ENCODE measurements at regions not wholly inside any gene's neighbourhood (a gene's known extent, or its start where the extent isn't known, plus 50 kb on each side); places are given as distances from the start of the nearest gene placed in this dataset.

DNA sequence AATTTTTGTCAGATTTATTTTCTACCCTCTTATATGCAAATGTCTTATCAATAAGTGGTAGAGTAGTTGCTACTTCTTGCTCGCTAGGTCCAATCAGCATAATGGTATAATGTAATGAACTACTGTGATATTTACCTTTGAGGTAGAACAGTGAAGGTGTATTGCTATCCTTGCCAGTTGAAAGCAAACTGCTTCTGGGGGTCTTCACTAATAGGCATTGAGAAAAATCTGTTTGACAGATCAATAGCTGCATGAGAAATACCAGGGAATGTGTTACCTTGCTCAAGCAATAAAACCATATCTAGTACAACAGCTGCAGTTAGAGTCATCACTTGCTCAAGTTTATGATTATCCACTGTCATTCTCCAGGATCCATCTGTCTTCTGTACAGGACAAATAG is 50.1 kb upstream of the EFEMP1 start:
- no TSS peak for BruUV-seq (replicated peaks)
- RAD21 ChIA-PET (ENCODE audit: unreplicated experiment): no interaction called here
- in situ Hi-C loops (cut with MboI): no loop called here

DNA sequence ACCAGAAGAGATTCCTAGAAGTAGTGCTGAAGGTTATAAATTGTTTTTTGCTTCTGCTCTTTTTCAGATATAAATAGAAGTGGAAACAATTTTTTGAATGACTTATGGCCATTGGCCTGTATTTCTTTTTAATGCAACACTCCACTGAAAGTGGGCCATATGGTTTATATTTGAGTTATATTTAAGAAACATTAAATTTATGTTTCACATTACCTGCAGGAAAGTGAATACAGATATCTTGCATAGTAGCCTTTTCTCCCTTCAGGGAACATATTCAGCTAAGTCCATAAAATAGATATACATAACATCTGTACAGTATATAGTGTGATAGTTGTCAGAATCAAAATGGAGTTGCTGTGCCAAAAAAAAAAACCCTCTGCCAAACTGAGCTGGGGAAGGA is 53.1 kb upstream of the EFEMP1 start:
- intact Hi-C loops (cut with micrococcal nuclease; ENCODE audit: unreplicated experiment): no loop called here

More for the DNA sequence above, 50.1 kb upstream of the EFEMP1 start:
- no peak for FAIRE-seq
- POLR2A ChIA-PET: no interaction called here
- Histone ChIP-seq H3K4me3 (no peak overlapping the region), H2AFZ (ENCODE audit: control insufficient read depth, low read depth, low read length) (no peak overlapping the region), H3K36me3 (ENCODE audit: control insufficient read depth in 2 of 2, insufficient read depth in 2 of 2, low read length in 1 of 2) (no peaks in the 10 kb centered on the region), H3K27ac (ENCODE audit: control insufficient read depth, insufficient read depth) (no peak overlapping the region), H3K79me2 (ENCODE audit: control insufficient read depth, insufficient read depth, low read length) (no peaks in the 10 kb centered on the region), H3K9me3 (replicated peaks; ENCODE audit: control insufficient read depth, insufficient read depth, low read length) (no peaks in the 10 kb centered on the region), H3K4me2 (ENCODE audit: control insufficient read depth, insufficient read depth) (no peak overlapping the region), H3K27me3 (replicated peaks in 1 of 2; ENCODE audit: control insufficient read depth in 2 of 2, insufficient read depth in 2 of 2, low read length in 1 of 2) (peaks cover 0 to 1% of the 10 kb centered on the region in 2 experiments; a peak in 1 of 4 replicates), H3K9ac (ENCODE audit: control insufficient read depth, insufficient read depth, low read length) (no peak overlapping the region), H3K4me1 (ENCODE audit: control insufficient read depth, insufficient read depth, low read length) (no peaks in the 10 kb centered on the region), H4K20me1 (ENCODE audit: control insufficient read depth, insufficient read depth) (no peaks in the 10 kb centered on the region)
- ATAC-seq: no peak
- SMC1A ChIA-PET (ENCODE audit: uncharacterized antibody, unreplicated experiment): no interaction called here
- intact Hi-C loops (cut with micrococcal nuclease; ENCODE audit: unreplicated experiment): no loop called here
- CTCF ChIA-PET: no interaction called here
- DNase-seq (ENCODE audit: low read depth, low spot score): no peak
- WGBS (ENCODE audit: insufficient coverage, insufficient replicate concordance, low lambda C conversion rate, missing lambda C conversion rate): 82% methylated on average over 1 of the region's 1 CpG
- TF ChIP-seq ZNF217 (IDR thresholded peaks at IDR 0.05) (no peak), SMAD1 (IDR thresholded peaks at IDR 0.05; ENCODE audit: low read depth, partially characterized antibody) (no peak)

More for the DNA sequence above, 53.1 kb upstream of the EFEMP1 start:
- ChIA-PET POLR2A (no interaction called here), CTCF (interaction anchor here (0.6 to 4.6 kb wide), 2 partner anchors 14 to 472 kb away, joined by 3 to 35 read pairs; no protein-coding TSS in a partner anchor), RAD21 (ENCODE audit: unreplicated experiment) (no interaction called here), SMC1A (ENCODE audit: uncharacterized antibody, unreplicated experiment) (no interaction called here)
- Histone ChIP-seq H3K27ac (ENCODE audit: control insufficient read depth, insufficient read depth) (no peak overlapping the region), H3K36me3 (ENCODE audit: control insufficient read depth in 2 of 2, insufficient read depth in 2 of 2, low read length in 1 of 2) (no peaks in the 10 kb centered on the region), H3K4me1 (ENCODE audit: control insufficient read depth, insufficient read depth, low read length) (no peaks in the 10 kb centered on the region), H3K9ac (ENCODE audit: control insufficient read depth, insufficient read depth, low read length) (no peak overlapping the region), H3K9me3 (replicated peaks; ENCODE audit: control insufficient read depth, insufficient read depth, low read length) (no peaks in the 10 kb centered on the region), H3K4me2 (ENCODE audit: control insufficient read depth, insufficient read depth) (no peak overlapping the region), H3K4me3 (no peak overlapping the region), H3K27me3 (replicated peaks in 1 of 2; ENCODE audit: control insufficient read depth in 2 of 2, insufficient read depth in 2 of 2, low read length in 1 of 2) (no peaks in the 10 kb centered on the region), H4K20me1 (ENCODE audit: control insufficient read depth, insufficient read depth) (no peaks in the 10 kb centered on the region), H2AFZ (ENCODE audit: control insufficient read depth, low read depth, low read length) (no peak overlapping the region), H3K79me2 (ENCODE audit: control insufficient read depth, insufficient read depth, low read length) (no peaks in the 10 kb centered on the region)
- in situ Hi-C loops (cut with MboI): no loop called here
- no peak for DNase-seq (ENCODE audit: low read depth, low spot score)
- FAIRE-seq: no peak
- no TSS peak for BruUV-seq (replicated peaks)
- ATAC-seq: no peak
- TF ChIP-seq, protein P1, sequence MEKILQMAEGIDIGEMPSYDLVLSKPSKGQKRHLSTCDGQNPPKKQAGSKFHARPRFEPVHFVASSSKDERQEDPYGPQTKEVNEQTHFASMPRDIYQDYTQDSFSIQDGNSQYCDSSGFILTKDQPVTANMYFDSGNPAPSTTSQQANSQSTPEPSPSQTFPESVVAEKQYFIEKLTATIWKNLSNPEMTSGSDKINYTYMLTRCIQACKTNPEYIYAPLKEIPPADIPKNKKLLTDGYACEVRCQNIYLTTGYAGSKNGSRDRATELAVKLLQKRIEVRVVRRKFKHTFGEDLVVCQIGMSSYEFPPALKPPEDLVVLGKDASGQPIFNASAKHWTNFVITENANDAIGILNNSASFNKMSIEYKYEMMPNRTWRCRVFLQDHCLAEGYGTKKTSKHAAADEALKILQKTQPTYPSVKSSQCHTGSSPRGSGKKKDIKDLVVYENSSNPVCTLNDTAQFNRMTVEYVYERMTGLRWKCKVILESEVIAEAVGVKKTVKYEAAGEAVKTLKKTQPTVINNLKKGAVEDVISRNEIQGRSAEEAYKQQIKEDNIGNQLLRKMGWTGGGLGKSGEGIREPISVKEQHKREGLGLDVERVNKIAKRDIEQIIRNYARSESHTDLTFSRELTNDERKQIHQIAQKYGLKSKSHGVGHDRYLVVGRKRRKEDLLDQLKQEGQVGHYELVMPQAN (conservative IDR thresholded peaks at IDR 0.05): no peak
- TF ChIP-seq CREM (IDR thresholded peaks at IDR 0.05; ENCODE audit: low read depth) (no peak), MEF2B (IDR thresholded peaks at IDR 0.05; ENCODE audit: partially characterized antibody, poor library complexity, severe bottlenecking) (no peak), RELA (IDR thresholded peaks at IDR 0.05; ENCODE audit: borderline replicate concordance, partially characterized antibody) (no peak), CBFB (IDR thresholded peaks at IDR 0.05; ENCODE audit: low read depth) (no peak), EED (IDR thresholded peaks at IDR 0.05; ENCODE audit: low read depth) (no peak)

Measured in GM12878 (cell line).